CD4-positive, alpha-beta memory T cell (primary cell): ENCODE measurements at regions not wholly inside any gene's neighbourhood (a gene's known extent, or its start where the extent isn't known, plus 50 kb on each side); places are given as distances from the start of the nearest gene placed in this dataset.

Experiments
- CTCF ChIA-PET: fragments of 350-600 bp; sonication (Branson Sonifier 250); formaldehyde crosslinking; loops from one replicate; lab custom pipeline; 2021; ENCODE audit warnings: inconsistent platforms; ENCODE audit not compliant: partially characterized antibody; lab: Charles Lee
- POLR2A ChIA-PET: fragments of 350-600 bp; sonication (Branson Sonifier 250); formaldehyde crosslinking; loops from one replicate; lab custom pipeline; 2021; ENCODE audit not compliant: partially characterized antibody; lab: Charles Lee
- DNase-seq, 5 donors: peaks; one replicate each; pipeline versions ENCODE4 v3.0.0 to v3.0.0-alpha.2; 2020 to 2022; ENCODE audit warnings: mixed read lengths in 1 of 5
- H3K27ac ChIP-seq: one replicate; pipeline ENCODE4 v1.7.0; 2013; ENCODE audit warnings: low read depth, low read length
- H3K27me3 ChIP-seq: 2 replicates; pipeline ENCODE4 v1.7.0; 2013; ENCODE audit warnings: mild to moderate bottlenecking, low read length, moderate library complexity; ENCODE audit not compliant: insufficient read depth
- H3K36me3 ChIP-seq: 2 replicates; pipeline ENCODE4 v1.7.0; 2013; ENCODE audit warnings: mild to moderate bottlenecking, low read length, moderate library complexity; ENCODE audit not compliant: insufficient read depth
- H3K4me1 ChIP-seq: 2 replicates; pipeline ENCODE4 v1.7.0; 2013; ENCODE audit warnings: mild to moderate bottlenecking, low read length, moderate library complexity; ENCODE audit not compliant: insufficient read depth
- H3K4me3 ChIP-seq, 2 donors: one replicate each; pipeline ENCODE4 v1.7.0; 2013; ENCODE audit warnings: low read length in 2 of 2, mild to moderate bottlenecking in 1 of 2
- H3K9me3 ChIP-seq, 2 donors: one replicate each; pipeline ENCODE4 v1.7.0; 2013; ENCODE audit warnings: low read length in 2 of 2, control low read depth in 1 of 2; ENCODE audit not compliant: control insufficient read depth in 1 of 2
- H3K27ac Mint-ChIP-seq, 7 donors: one replicate each; pipeline ENCODE4 v1.8.0; 2020 to 2021; ENCODE audit warnings: mixed read lengths in 7 of 7, mild to moderate bottlenecking in 6 of 7, inconsistent platforms in 3 of 7, moderate library complexity in 3 of 7
- H3K27me3 Mint-ChIP-seq, 2 donors: one replicate each; pipeline ENCODE4 v1.8.0; 2020 to 2021; ENCODE audit warnings: mixed read lengths in 2 of 2
- H3K36me3 Mint-ChIP-seq, 2 donors: one replicate each; pipeline ENCODE4 v1.8.0; 2020 to 2021; ENCODE audit warnings: mixed read lengths in 2 of 2, inconsistent platforms in 1 of 2, mild to moderate bottlenecking in 1 of 2
- H3K4me1 Mint-ChIP-seq, 4 donors: one replicate each; pipeline ENCODE4 v1.8.0; 2020 to 2021; ENCODE audit warnings: mixed read lengths in 4 of 4, mild to moderate bottlenecking in 1 of 4
- H3K4me3 Mint-ChIP-seq, 8 donors: one replicate each; pipeline ENCODE4 v1.8.0; 2020 to 2021; ENCODE audit warnings: mixed read lengths in 8 of 8, mild to moderate bottlenecking in 7 of 8, moderate library complexity in 6 of 8, inconsistent platforms in 3 of 8
- H3K9me3 Mint-ChIP-seq, 8 donors: one replicate each; pipeline ENCODE4 v1.8.0; 2020 to 2021; ENCODE audit warnings: mixed read lengths in 8 of 8, mild to moderate bottlenecking in 5 of 8, inconsistent platforms in 3 of 8, moderate library complexity in 1 of 8
- intact Hi-C: fragments of 100-400 bp; cut with micrococcal nuclease; formaldehyde crosslinking; loops from one replicate; pipeline ENCODE4 v1.15.1; 2023

DNA sequence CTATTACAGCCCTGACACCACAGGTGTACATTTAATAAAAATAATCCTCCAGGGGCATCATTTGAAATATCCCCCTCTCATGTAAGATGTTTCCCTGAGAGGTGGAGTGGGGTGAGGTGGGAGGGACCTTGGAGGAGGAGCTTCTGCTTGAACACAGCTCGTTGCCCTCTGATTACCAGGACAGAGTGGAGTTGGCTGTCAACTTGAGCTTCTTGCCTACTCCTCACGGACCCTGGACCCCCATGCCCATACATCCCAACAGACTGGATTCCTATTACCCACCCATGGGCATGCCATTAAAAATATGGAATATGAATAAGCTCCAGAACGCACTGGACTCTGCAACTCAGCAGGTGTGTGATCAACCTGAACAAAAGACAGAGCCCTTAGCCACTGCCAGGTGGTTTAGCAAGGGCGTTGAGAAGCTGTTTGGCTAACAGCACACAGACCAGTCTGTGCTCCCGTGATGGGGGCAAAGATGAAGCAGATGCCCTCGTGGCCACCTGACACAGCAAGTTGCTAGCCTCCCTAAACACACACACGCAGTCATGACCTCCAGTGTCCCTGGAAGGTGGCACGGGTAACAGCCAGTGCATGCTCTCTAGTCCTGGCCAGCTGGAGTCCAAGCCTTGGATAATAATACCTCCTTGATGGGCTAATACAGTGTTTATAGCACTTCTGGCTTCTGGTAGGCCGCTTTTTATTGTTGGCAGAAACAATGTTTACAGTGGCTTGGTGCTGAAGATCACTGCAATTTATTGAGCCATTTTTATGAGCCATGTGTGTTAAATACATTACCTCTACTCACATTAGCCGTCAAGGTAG lies 155.0 kb downstream of the TOMM20 start:
- Mint-ChIP-seq H3K4me3 (peak overlapping the region in 1 of 8 donors; percentile 16), H3K9me3 (no peaks in the 10 kb centered on the region), H3K27ac (peak overlapping the region in 3 of 7 donors; percentile 33 to 74 (median 43)), H3K27me3 (no peaks in the 10 kb centered on the region), H3K4me1 (peaks cover 38 to 87% (median 59%) of the 10 kb centered on the region in 4 donors), H3K36me3 (no peaks in the 10 kb centered on the region)
- intact Hi-C loops = loop anchor here (1.0 kb wide), 1 partner anchor 9 kb away; no protein-coding TSS in a partner anchor
- Histone ChIP-seq H3K36me3 (no peaks in the 10 kb centered on the region), H3K9me3 (no peaks in the 10 kb centered on the region), H3K27ac (no peak overlapping the region), H3K27me3 (no peaks in the 10 kb centered on the region), H3K4me3 (no peak overlapping the region), H3K4me1 (peaks cover 76% of the 10 kb centered on the region)
- ChIA-PET CTCF (interaction anchor here (1.0 to 1.1 kb wide), 2 partner anchors 10 to 375 kb away, joined by 3 read pairs; no protein-coding TSS in a partner anchor), POLR2A (interaction anchor here (0.9 to 8.2 kb wide), 4 partner anchors 9 to 250 kb away, joined by 3 to 86 read pairs (median 6); no protein-coding TSS in a partner anchor)
- DNase-seq = no peak

DNA sequence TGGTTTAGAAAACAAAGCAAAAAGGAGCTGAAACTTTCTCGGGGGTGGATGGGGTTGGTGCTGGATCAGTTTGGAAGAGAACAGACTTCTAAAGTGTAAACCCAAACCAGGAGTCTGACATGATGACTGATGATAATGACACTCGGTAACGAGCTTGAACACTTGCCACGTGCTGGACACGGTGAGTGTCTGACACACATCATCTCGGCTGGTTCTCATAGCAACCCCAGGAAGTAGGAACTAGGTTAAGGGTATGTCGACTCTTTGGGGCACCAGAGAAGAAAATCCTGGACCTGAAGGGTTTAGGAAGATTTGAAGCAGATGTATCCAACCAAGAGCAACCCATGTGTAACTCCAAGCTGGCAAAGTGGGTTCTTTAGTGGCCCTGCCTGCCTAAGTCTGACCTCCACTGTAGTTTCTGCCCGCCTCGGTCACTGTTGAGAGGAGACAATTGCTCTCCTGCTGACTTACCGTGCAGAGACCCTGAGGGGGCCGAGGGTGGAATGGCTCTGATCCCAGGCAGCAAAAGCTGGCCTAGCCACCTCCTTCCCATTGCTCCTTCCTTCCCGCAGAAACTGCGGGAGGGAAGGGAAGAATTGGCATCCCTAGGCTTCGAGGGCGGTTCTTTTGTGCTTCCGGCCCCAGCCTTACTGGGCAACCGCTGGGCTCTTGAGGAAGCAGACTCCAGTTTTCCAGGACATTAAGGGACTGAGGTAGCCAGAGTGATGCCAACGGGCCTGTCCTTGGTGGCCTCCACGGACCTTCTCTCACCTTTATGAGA lies 156.0 kb downstream of the TOMM20 start:
- Mint-ChIP-seq H3K27me3 (no peaks in the 10 kb centered on the region), H3K36me3 (no peaks in the 10 kb centered on the region), H3K4me1 (peaks cover 29 to 79% (median 49%) of the 10 kb centered on the region in 4 donors), H3K9me3 (no peaks in the 10 kb centered on the region), H3K27ac (peak overlapping the region; percentile 14 to 94 (median 86)), H3K4me3 (peak overlapping the region in 6 of 8 donors; percentile 27 to 60 (median 53))
- Histone ChIP-seq H3K9me3 (no peaks in the 10 kb centered on the region), H3K27ac (no peak overlapping the region), H3K4me3 (no peak overlapping the region), H3K27me3 (no peaks in the 10 kb centered on the region), H3K4me1 (peaks cover 65% of the 10 kb centered on the region), H3K36me3 (no peaks in the 10 kb centered on the region)
- ChIA-PET CTCF (interaction anchor here (1.1 kb wide), 1 partner anchor 18 kb away, joined by 3 read pairs; no protein-coding TSS in a partner anchor), POLR2A (interaction anchor here (0.9 to 4.2 kb wide), 7 partner anchors 7 to 369 kb away, joined by 3 to 23 read pairs (median 5); no protein-coding TSS in a partner anchor)
- peak in 3 of 5 donors; percentile 48 to 69 (median 54) for DNase-seq
- intact Hi-C loops = no loop called here

- peaks cover 24 to 70% (median 44%) of the 10 kb centered on the region in 4 donors for H3K4me1 Mint-ChIP-seq
- H3K36me3 Mint-ChIP-seq = no peaks in the 10 kb centered on the region
- H3K9me3 Mint-ChIP-seq = no peaks in the 10 kb centered on the region
- Histone ChIP-seq H3K27me3 (no peaks in the 10 kb centered on the region), H3K4me1 (peaks cover 57% of the 10 kb centered on the region), H3K36me3 (no peaks in the 10 kb centered on the region), H3K9me3 (no peaks in the 10 kb centered on the region), H3K27ac (peak overlapping the region; percentile 27), H3K4me3 (peak overlapping the region in 1 of 2 donors; percentile 6)
- intact Hi-C loops = no loop called here
- H3K4me3 Mint-ChIP-seq = peak overlapping the region in 7 of 8 donors; percentile 19 to 60 (median 51)
- H3K27ac Mint-ChIP-seq = peak overlapping the region; percentile 14 to 94 (median 87)
- H3K27me3 Mint-ChIP-seq = no peaks in the 10 kb centered on the region
- CTCF ChIA-PET = interaction anchor here (1.1 to 1.7 kb wide), 2 partner anchors 9 to 17 kb away, joined by 3 read pairs; no protein-coding TSS in a partner anchor
- peak in 1 of 5 donors; percentile 18 for DNase-seq
- POLR2A ChIA-PET = interaction anchor here (0.9 to 4.2 kb wide), 10 partner anchors 8 to 368 kb away, joined by 3 to 23 read pairs (median 4); no protein-coding TSS in a partner anchor
Measured at GRCh38 chr1:234971586-234972297, 156.9 kb downstream of the TOMM20 start.

DNA sequence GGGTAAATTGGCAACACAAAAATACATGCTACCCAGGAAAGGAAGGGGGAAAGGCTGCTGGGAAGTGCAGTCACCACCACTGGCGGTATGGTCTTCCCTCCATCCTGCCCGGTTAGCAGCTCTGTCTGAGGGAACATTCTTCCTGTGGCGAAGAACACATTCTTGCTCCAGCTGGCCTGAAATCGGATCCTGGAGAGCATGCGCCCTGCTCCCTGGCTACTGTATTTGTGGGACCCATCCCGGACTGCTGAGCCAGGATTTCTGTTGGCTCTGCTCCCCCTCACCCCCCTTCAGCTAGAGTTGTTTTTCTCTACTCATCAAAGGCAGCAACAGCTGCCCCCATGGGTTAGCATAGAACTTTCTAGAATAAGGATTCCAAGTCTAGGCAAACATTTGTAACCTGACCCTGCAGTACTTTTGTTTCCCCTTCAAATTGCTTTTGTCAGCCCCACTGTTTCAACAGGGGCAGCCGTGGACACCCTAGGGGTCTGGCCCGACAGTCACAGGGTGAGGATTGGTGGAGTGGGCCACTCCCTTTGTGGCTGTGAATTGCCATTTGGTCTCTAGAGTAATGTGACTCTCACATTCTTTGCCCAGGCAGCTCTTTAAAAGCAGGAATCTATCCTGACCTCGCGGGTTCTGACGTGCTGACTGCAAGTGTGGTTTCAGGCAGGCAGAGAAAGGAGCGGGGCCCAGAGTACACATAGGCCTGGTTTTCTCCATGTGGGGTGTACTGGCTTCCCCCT lies 157.7 kb downstream of the TOMM20 start:
- CTCF ChIA-PET = interaction anchor here (0.7 to 1.7 kb wide), 3 partner anchors 8 to 114 kb away, joined by 3 read pairs; no protein-coding TSS in a partner anchor
- intact Hi-C loops = no loop called here
- H3K4me3 Mint-ChIP-seq = peak overlapping the region in 7 of 8 donors; percentile 11 to 73 (median 58)
- H3K9me3 Mint-ChIP-seq = no peaks in the 10 kb centered on the region
- H3K36me3 ChIP-seq = no peaks in the 10 kb centered on the region
- no peaks in the 10 kb centered on the region for H3K36me3 Mint-ChIP-seq
- H3K4me1 ChIP-seq = peaks cover 54% of the 10 kb centered on the region
- peaks cover 27 to 69% (median 41%) of the 10 kb centered on the region in 4 donors for H3K4me1 Mint-ChIP-seq
- no peaks in the 10 kb centered on the region for H3K9me3 ChIP-seq
- peak overlapping the region in 1 of 2 donors; percentile 6 for H3K4me3 ChIP-seq
- POLR2A ChIA-PET = interaction anchor here (0.6 to 4.2 kb wide), 11 partner anchors 8 to 493 kb away, joined by 3 to 23 read pairs (median 4); partner anchors contain the start of gene IRF2BP2
- H3K27me3 Mint-ChIP-seq = no peaks in the 10 kb centered on the region
- peak in 1 of 5 donors; percentile 6 for DNase-seq
- peak overlapping the region; percentile 14 to 91 (median 87) for H3K27ac Mint-ChIP-seq
- no peaks in the 10 kb centered on the region for H3K27me3 ChIP-seq
- H3K27ac ChIP-seq = peak overlapping the region; percentile 27

- peak overlapping the region; percentile 27 for H3K27ac ChIP-seq
- peaks cover 28 to 69% (median 38%) of the 10 kb centered on the region in 4 donors for H3K4me1 Mint-ChIP-seq
- intact Hi-C loops = no loop called here
- peak overlapping the region in 6 of 8 donors; percentile 43 to 73 (median 54) for H3K4me3 Mint-ChIP-seq
- no peaks in the 10 kb centered on the region for H3K36me3 ChIP-seq
- no peak overlapping the region for H3K4me3 ChIP-seq
- CTCF ChIA-PET = interaction anchor here (0.7 to 1.7 kb wide), 4 partner anchors 8 to 114 kb away, joined by 3 to 4 read pairs (median 3); no protein-coding TSS in a partner anchor
- peaks cover 59% of the 10 kb centered on the region for H3K4me1 ChIP-seq
- H3K36me3 Mint-ChIP-seq = no peaks in the 10 kb centered on the region
- no peaks in the 10 kb centered on the region for H3K27me3 Mint-ChIP-seq
- no peaks in the 10 kb centered on the region for H3K27me3 ChIP-seq
- no peak for DNase-seq
- H3K27ac Mint-ChIP-seq = peak overlapping the region; percentile 14 to 91 (median 69)
- no peaks in the 10 kb centered on the region for H3K9me3 ChIP-seq
- POLR2A ChIA-PET = interaction anchor here (0.6 to 4.2 kb wide), 9 partner anchors 10 to 492 kb away, joined by 3 to 23 read pairs (median 4); partner anchors contain the start of gene IRF2BP2
- H3K9me3 Mint-ChIP-seq = no peaks in the 10 kb centered on the region
Measured at GRCh38 chr1:234970401-234970730, 158.3 kb downstream of the TOMM20 start.
